HCT116 (cell line): ENCODE measurements at regions not wholly inside any gene's neighbourhood (a gene's known extent, or its start where the extent isn't known, plus 50 kb on each side); places are given as distances from the start of the nearest gene placed in this dataset.

Experiments
- ATAC-seq: fragments of 200-7000 bp; cut with Tn5 transposase; 2 replicates; pipeline ENCODE4 v1.9.1; 2020; ENCODE audit warnings: mild to moderate bottlenecking, moderate library complexity
- BruUV-seq: library from RNA; stranded (reverse); fragments of 400-500 nt; replicated peaks from 2 replicates; lab custom pipeline; 2021; lab: Mats Ljungman, UMichigan
- CTCF ChIA-PET: fragments of 300-600 bp; sonication (Branson Sonifier 250); formaldehyde crosslinking; loops from one replicate; lab custom pipeline; 2021; ENCODE audit warnings: antibody characterized with exemption; lab: Charles Lee
- POLR2A ChIA-PET: fragments of 300-600, 350-600 bp; sonication (Branson Sonifier 250); formaldehyde crosslinking; loops from one replicate; lab custom pipeline; 2021; ENCODE audit warnings: antibody characterized with exemption; lab: Charles Lee
- RAD21 ChIA-PET, 2 experiments: fragments of 300-600 bp; sonication (Branson Sonifier 250); formaldehyde crosslinking; loops; one replicate each; lab custom pipeline; 2023; ENCODE audit warnings: low total read pairs in 2 of 2; ENCODE audit not compliant: uncharacterized antibody in 2 of 2, unreplicated experiment in 2 of 2, low non-redundant PET in 1 of 2; lab: Charles Lee
- DNase-seq: peaks from one replicate; pipeline ENCODE4 v3.0.0-alpha.2; 2010; ENCODE audit warnings: low read depth, low spot score
- H2AFZ ChIP-seq: fragments of 200-600 bp; shearing (Covaris generic), sonication (generic); 2 replicates; pipeline ENCODE4 v1.6.1; 2017; ENCODE audit warnings: low read depth, mixed run types, mixed read lengths, antibody characterized with exemption, low read length; ENCODE audit not compliant: poor library complexity, severe bottlenecking
- H3K27ac ChIP-seq: 2 replicates; pipeline ENCODE4 v1.5.1; 2012; ENCODE audit warnings: low read depth, low read length
- H3K27me3 ChIP-seq: fragments of 200-600 bp; sonication (generic); 2 replicates; pipeline ENCODE4 v1.6.1; 2016; ENCODE audit warnings: mixed run types, low read length, mixed read lengths; ENCODE audit not compliant: insufficient read depth
- H3K36me3 ChIP-seq, 2 experiments: fragments of 200-500 bp in 1 of 2; fragments of 200-600 bp in 1 of 2; sonication (Bioruptor generic) in 1 of 2; sonication (generic) in 1 of 2; 2 replicates each; pipeline versions ENCODE4 v1.5.1 to v1.6.1; 2014 to 2016; ENCODE audit warnings: low read length in 2 of 2, inconsistent platforms in 1 of 2, mixed read lengths in 1 of 2, mixed run types in 1 of 2; ENCODE audit not compliant: insufficient read depth in 2 of 2, control insufficient read depth in 1 of 2
- H3K4me1 ChIP-seq, 2 experiments: fragments of 200-600 bp in 1 of 2; sonication (generic) in 1 of 2; 2 replicates each; pipeline versions ENCODE4 v1.5.1 to v1.6.1; 2012 to 2017; ENCODE audit warnings: low read length in 2 of 2, inconsistent platforms in 1 of 2, mild to moderate bottlenecking in 1 of 2, mixed read lengths in 1 of 2, mixed run types in 1 of 2, moderate library complexity in 1 of 2; ENCODE audit not compliant: insufficient read depth in 2 of 2, control insufficient read depth in 1 of 2
- H3K4me2 ChIP-seq: fragments of 200-600 bp; sonication (generic); 2 replicates; pipeline ENCODE4 v1.6.1; 2017; ENCODE audit warnings: mixed run types, low read length, mixed read lengths
- H3K4me3 ChIP-seq, 2 experiments: fragments of 200-600 bp in 1 of 2; sonication (generic) in 1 of 2; replicated peaks in 1 of 2; 2 replicates each; pipeline ENCODE4 v1.5.1; 2011 to 2016; ENCODE audit warnings: low read length in 2 of 2, control low read depth in 1 of 2, low read depth in 1 of 2, mild to moderate bottlenecking in 1 of 2, mixed read lengths in 1 of 2, mixed run types in 1 of 2
- H3K79me2 ChIP-seq: fragments of 200-600 bp; sonication (generic); 2 replicates; pipeline ENCODE4 v1.6.1; 2017; ENCODE audit warnings: mild to moderate bottlenecking, mixed run types, low read length, moderate library complexity, mixed read lengths; ENCODE audit not compliant: insufficient read depth
- H3K9ac ChIP-seq: fragments of 200-600 bp; sonication (generic); 2 replicates; pipeline ENCODE4 v1.6.1; 2016; ENCODE audit warnings: low read length, mixed read lengths
- H3K9me2 ChIP-seq: fragments of 200-600 bp; sonication (generic), shearing (Covaris generic); 2 replicates; pipeline ENCODE4 v1.6.1; 2017; ENCODE audit warnings: mixed run types, mild to moderate bottlenecking, moderate library complexity; ENCODE audit not compliant: insufficient read depth
- H3K9me3 ChIP-seq, 2 experiments: fragments of 200-500 bp in 1 of 2; fragments of 200-600 bp in 1 of 2; sonication (Bioruptor generic) in 1 of 2; sonication (generic) in 1 of 2; 2 replicates each; pipeline ENCODE4 v1.6.1; 2014 to 2017; ENCODE audit warnings: low read length in 2 of 2, mixed read lengths in 2 of 2, inconsistent platforms in 1 of 2, low read depth in 1 of 2, mild to moderate bottlenecking in 1 of 2, mixed run types in 1 of 2, moderate library complexity in 1 of 2; ENCODE audit not compliant: control insufficient read depth in 1 of 2, insufficient read depth in 1 of 2
- H4K20me1 ChIP-seq: fragments of 200-600 bp; sonication (generic), shearing (Covaris generic); 2 replicates; pipeline ENCODE4 v1.6.1; 2017; ENCODE audit warnings: mixed run types, mild to moderate bottlenecking, moderate library complexity; ENCODE audit not compliant: insufficient read depth
- ATF3 ChIP-seq: IDR thresholded peaks from 2 replicates; pipeline ENCODE4 v1.6.1; 2012
- CBX3 ChIP-seq: IDR thresholded peaks from 2 replicates; pipeline ENCODE4 v1.6.1; 2012; ENCODE audit warnings: low read depth
- CEBPB ChIP-seq: IDR thresholded peaks from 2 replicates; pipeline ENCODE4 v1.6.1; 2012; ENCODE audit warnings: low read depth
- EZH2 ChIP-seq: fragments of 200-600 bp; sonication (generic); IDR thresholded peaks from 2 replicates; pipeline ENCODE4 v1.6.1; 2017; ENCODE audit warnings: antibody characterized with exemption, mixed run types
- POLR2AphosphoS5 ChIP-seq: IDR thresholded peaks from 2 replicates; pipeline ENCODE4 v1.6.1; 2011; ENCODE audit warnings: mild to moderate bottlenecking, low read depth, low read length, moderate library complexity
- RAD21 ChIP-seq: IDR thresholded peaks from 2 replicates; pipeline ENCODE4 v1.6.1; 2012; ENCODE audit warnings: low read depth, mild to moderate bottlenecking
- SIN3A ChIP-seq: IDR thresholded peaks from 2 replicates; pipeline ENCODE4 v1.6.1; 2012; ENCODE audit warnings: low read depth
- SRF ChIP-seq: IDR thresholded peaks from 2 replicates; pipeline ENCODE4 v1.6.1; 2012; ENCODE audit warnings: low read depth
- TCF7L2 ChIP-seq: IDR thresholded peaks from 2 replicates; pipeline ENCODE4 v1.7.0; 2011; ENCODE audit warnings: borderline replicate concordance, inconsistent platforms; ENCODE audit not compliant: insufficient read depth, insufficient read length; ENCODE audit errors: extremely low read depth
- YY1 ChIP-seq: IDR thresholded peaks from 2 replicates; pipeline ENCODE4 v1.6.1; 2011; ENCODE audit warnings: low read length, low read depth, moderate library complexity, mild to moderate bottlenecking; ENCODE audit not compliant: insufficient replicate concordance; ENCODE audit errors: extremely low read depth
- intact Hi-C: fragments of 100-400 bp; cut with micrococcal nuclease; formaldehyde crosslinking; loops from 2 replicates; pipeline ENCODE4 v1.10.0; 2022
- TF ChIP-seq, protein P1 (sequence below), 3 experiments: fragments of 200-600 bp in 1 of 3; sonication (generic) in 1 of 3; IDR thresholded peaks in 2 of 3; conservative IDR thresholded peaks in 1 of 3; 2 replicates each; pipeline ENCODE4 v1.5.1; 2012 to 2017; ENCODE audit warnings: low read depth in 2 of 3, low read length in 2 of 3, antibody characterized with exemption in 1 of 3, borderline replicate concordance in 1 of 3, control low read depth in 1 of 3, mild to moderate bottlenecking in 1 of 3, mixed read lengths in 1 of 3, mixed run types in 1 of 3, moderate library complexity in 1 of 3; ENCODE audit not compliant: insufficient read depth in 1 of 3

GRCh38 chr6:100176311-100176950 lies 182.4 kb upstream of the MCHR2 start:
- no peaks in the 10 kb centered on the region for H4K20me1 ChIP-seq
- peak; percentile 8 for DNase-seq
- BruUV-seq, result no TSS peak
- TF ChIP-seq, protein P1, sequence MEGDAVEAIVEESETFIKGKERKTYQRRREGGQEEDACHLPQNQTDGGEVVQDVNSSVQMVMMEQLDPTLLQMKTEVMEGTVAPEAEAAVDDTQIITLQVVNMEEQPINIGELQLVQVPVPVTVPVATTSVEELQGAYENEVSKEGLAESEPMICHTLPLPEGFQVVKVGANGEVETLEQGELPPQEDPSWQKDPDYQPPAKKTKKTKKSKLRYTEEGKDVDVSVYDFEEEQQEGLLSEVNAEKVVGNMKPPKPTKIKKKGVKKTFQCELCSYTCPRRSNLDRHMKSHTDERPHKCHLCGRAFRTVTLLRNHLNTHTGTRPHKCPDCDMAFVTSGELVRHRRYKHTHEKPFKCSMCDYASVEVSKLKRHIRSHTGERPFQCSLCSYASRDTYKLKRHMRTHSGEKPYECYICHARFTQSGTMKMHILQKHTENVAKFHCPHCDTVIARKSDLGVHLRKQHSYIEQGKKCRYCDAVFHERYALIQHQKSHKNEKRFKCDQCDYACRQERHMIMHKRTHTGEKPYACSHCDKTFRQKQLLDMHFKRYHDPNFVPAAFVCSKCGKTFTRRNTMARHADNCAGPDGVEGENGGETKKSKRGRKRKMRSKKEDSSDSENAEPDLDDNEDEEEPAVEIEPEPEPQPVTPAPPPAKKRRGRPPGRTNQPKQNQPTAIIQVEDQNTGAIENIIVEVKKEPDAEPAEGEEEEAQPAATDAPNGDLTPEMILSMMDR (IDR thresholded peaks at IDR 0.05 in 2 of 3, conservative IDR thresholded peaks at IDR 0.05 in 1 of 3; ENCODE audit: borderline replicate concordance in 1 of 3, insufficient read depth in 1 of 3, low read depth in 2 of 3, low read length in 2 of 3), result peak; percentile 39 to 46 (median 39); a peak in 4 of 6 replicates
- TF ChIP-seq RAD21 (peak; percentile 57), CEBPB (no peak)
- TF ChIP-seq, all 23 proteins: peak for 2
- POLR2A ChIA-PET, result no interaction called here
- peak overlapping the region; percentile 58 for H2AFZ ChIP-seq
- H3K4me1 ChIP-seq, result peaks cover 5 to 20% of the 10 kb centered on the region in 2 experiments; a peak in 2 of 4 replicates
- no peak overlapping the region for H3K9ac ChIP-seq
- intact Hi-C loops, result loop anchor here (2.0 kb wide), 1 partner anchor 302 kb away; no protein-coding TSS in a partner anchor
- H3K4me3 ChIP-seq, result no peak overlapping the region
- ATAC-seq, result peak; percentile 82
- no peak overlapping the region for H3K4me2 ChIP-seq
- no peaks in the 10 kb centered on the region for H3K9me3 ChIP-seq
- H3K36me3 ChIP-seq, result no peaks in the 10 kb centered on the region
- H3K27ac ChIP-seq, result no peak overlapping the region
- H3K27me3 ChIP-seq, result no peaks in the 10 kb centered on the region
- H3K79me2 ChIP-seq, result no peaks in the 10 kb centered on the region
- CTCF ChIA-PET, result interaction anchor here (0.9 to 1.5 kb wide), 3 partner anchors 17 to 304 kb away, joined by 3 to 6 read pairs (median 3); no protein-coding TSS in a partner anchor
- H3K9me2 ChIP-seq, result 0 out of 2 replicates have a peak, but pooled peaks cover 5% of the 10 kb centered on the region
- RAD21 ChIA-PET, result no interaction called here

DNA sequence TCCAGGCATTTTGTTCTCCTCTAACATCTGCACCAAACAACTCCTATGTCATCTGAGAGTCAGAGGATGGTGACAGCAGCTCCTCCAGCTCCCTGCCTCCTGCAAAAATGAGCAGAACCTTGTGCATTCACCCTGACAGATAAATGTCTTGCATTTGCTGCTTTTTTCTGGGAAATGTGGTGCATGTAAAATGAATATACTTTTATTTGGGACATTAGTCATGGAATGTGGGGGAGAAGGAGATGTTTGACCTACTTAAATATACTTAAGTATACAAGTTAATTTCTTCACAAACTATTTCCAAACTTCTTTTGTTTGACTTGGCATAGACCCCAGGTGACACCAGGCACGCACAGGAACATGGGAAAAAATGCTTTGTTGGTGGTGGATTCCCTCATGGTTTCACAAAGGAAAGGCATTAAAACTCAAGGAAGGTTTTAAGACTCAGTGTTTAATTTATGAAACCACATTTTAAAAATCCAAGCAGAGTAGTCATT lies 181.8 kb upstream of the MCHR2 start:
- H3K36me3 ChIP-seq, result no peaks in the 10 kb centered on the region
- no TSS peak for BruUV-seq
- intact Hi-C loops, result loop anchor here (2.0 kb wide), 1 partner anchor 303 kb away; no protein-coding TSS in a partner anchor
- H3K27me3 ChIP-seq, result no peaks in the 10 kb centered on the region
- H3K9me3 ChIP-seq, result no peaks in the 10 kb centered on the region
- no peak overlapping the region for H3K4me3 ChIP-seq
- no peak overlapping the region for H3K9ac ChIP-seq
- H3K4me2 ChIP-seq, result no peak overlapping the region
- ChIA-PET RAD21 (no interaction called here), CTCF (interaction anchor here (1.5 to 1.6 kb wide), 2 partner anchors 11 to 304 kb away, joined by 3 to 6 read pairs; no protein-coding TSS in a partner anchor), POLR2A (no interaction called here)
- H3K79me2 ChIP-seq, result no peaks in the 10 kb centered on the region
- ATAC-seq (no peak), DNase-seq (no peak)
- H2AFZ ChIP-seq, result no peak overlapping the region
- H3K4me1 ChIP-seq, result peaks cover 5 to 20% of the 10 kb centered on the region in 2 experiments; a peak in 2 of 4 replicates
- H4K20me1 ChIP-seq, result no peaks in the 10 kb centered on the region
- no peak overlapping the region for H3K27ac ChIP-seq
- 0 out of 2 replicates have a peak, but pooled peaks cover 4% of the 10 kb centered on the region for H3K9me2 ChIP-seq
- TF ChIP-seq TCF7L2 (no peak), POLR2AphosphoS5 (no peak), YY1 (no peak), EZH2 (no peak), ATF3 (no peak), SRF (no peak), CBX3 (no peak), SIN3A (no peak)
- TF ChIP-seq, protein P1 (IDR thresholded peaks at IDR 0.05 in 2 of 3, conservative IDR thresholded peaks at IDR 0.05 in 1 of 3; ENCODE audit: borderline replicate concordance in 1 of 3, insufficient read depth in 1 of 3, low read depth in 2 of 3, low read length in 2 of 3), result no peak
